BLaER1 treated with 17β-estradiol and CSF1 and Interleukin-3, amounts not matched to agents 10 nM and 100 nM (cell line): ENCODE measurements at regions not wholly inside any gene's neighbourhood (a gene's known extent, or its start where the extent isn't known, plus 50 kb on each side); places are given as distances from the start of the nearest gene placed in this dataset.

Experiments used
- H3K27ac ChIP-seq, 11 experiments: shearing (Covaris generic); formaldehyde crosslinking; 2 replicates each; pipeline ENCODE4 v1.8.1; 2022
- H3K27me3 ChIP-seq, 11 experiments: shearing (Covaris generic); formaldehyde crosslinking; 2 replicates each; pipeline ENCODE4 v1.8.1; 2022
- H3K36me3 ChIP-seq, 11 experiments: shearing (Covaris generic); formaldehyde crosslinking; 2 replicates each; pipeline ENCODE4 v1.8.1; 2022
- H3K4me1 ChIP-seq, 10 experiments: shearing (Covaris generic); formaldehyde crosslinking; 2 replicates each; pipeline ENCODE4 v1.8.1; 2022
- H3K4me2 ChIP-seq, 11 experiments: shearing (Covaris generic); formaldehyde crosslinking; 2 replicates each; pipeline ENCODE4 v1.8.1; 2022
- H3K4me3 ChIP-seq, 10 experiments: shearing (Covaris generic); formaldehyde crosslinking; 2 replicates each; pipeline ENCODE4 v1.8.1; 2022
- H3K9ac ChIP-seq, 11 experiments: shearing (Covaris generic); formaldehyde crosslinking; 2 replicates each; pipeline ENCODE4 v1.8.1; 2022
- H3K9me3 ChIP-seq, 11 experiments: shearing (Covaris generic); formaldehyde crosslinking; replicated peaks in 1 of 11; 2 replicates each; pipeline ENCODE4 v1.8.1; 2022
- H4K20me1 ChIP-seq, 11 experiments: shearing (Covaris generic); formaldehyde crosslinking; 2 replicates each; pipeline ENCODE4 v1.8.1; 2022
- Cebpa-rat ChIP-seq, 11 experiments: shearing (Covaris generic); IDR thresholded peaks; 2 replicates each; pipeline ENCODE4 v1.8.1; 2022

DNA sequence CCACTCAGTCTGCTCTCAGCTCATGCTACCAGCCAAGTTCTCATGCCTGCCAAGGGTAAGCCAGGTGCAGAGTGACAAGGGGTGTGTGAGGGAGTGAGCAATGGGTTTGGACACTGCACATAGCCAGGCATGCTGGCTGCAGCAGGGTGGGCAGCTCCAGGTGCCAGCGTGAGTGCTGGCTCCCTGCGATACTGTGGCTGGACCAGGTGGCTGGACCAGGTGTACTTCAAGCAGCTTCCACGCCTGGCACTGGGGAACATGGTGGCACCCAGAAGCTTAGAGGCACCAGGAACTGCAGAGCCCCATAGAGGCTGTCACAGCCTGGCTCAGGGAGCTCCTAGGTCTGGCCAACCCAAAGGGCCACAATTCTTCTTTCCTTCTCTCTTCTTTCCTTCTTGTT lies 234.9 kb upstream of the GIMD1 start:
- Histone ChIP-seq H3K9ac (no peak overlapping the region), H3K27ac (no peak overlapping the region), H3K4me3 (no peak overlapping the region), H4K20me1 (no peaks in the 10 kb centered on the region), H3K36me3 (no peaks in the 10 kb centered on the region; a peak in 1 of 22 replicates), H3K4me1 (no peaks in the 10 kb centered on the region), H3K4me2 (no peak overlapping the region), H3K27me3 (no peaks in the 10 kb centered on the region), H3K9me3 (peaks cover 0 to 20% (median 14%) of the 10 kb centered on the region in 11 experiments; a peak in 11 of 22 replicates)
- no peak for TF ChIP-seq Cebpa-rat (IDR thresholded peaks at IDR 0.05)

DNA sequence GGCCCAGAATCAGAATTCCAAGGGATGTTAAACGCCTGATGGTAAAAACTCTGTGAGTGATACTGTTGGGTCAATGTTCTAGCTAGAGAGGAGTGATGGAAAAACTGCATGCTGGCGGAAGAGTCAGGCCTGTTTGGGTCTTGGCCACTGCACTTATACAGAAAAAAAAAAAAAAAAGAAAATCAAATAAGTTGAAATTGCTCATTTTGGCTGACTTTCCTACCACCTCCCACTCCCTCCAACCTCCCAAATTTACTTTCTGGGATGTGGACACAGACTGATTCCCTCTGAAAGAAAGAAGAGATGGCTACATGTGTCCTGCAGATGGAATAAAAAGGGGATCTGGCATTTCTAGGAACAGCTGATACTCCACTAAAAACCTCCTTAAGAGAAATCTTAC lies 234.1 kb upstream of the GIMD1 start:
- H3K4me3 ChIP-seq: no peak overlapping the region
- H3K9me3 ChIP-seq: peaks cover 0 to 20% (median 14%) of the 10 kb centered on the region in 11 experiments; a peak in 11 of 22 replicates
- no peak overlapping the region for H3K4me2 ChIP-seq
- H3K27me3 ChIP-seq: no peaks in the 10 kb centered on the region
- TF ChIP-seq Cebpa-rat (IDR thresholded peaks at IDR 0.05): no peak
- H3K36me3 ChIP-seq: no peaks in the 10 kb centered on the region; a peak in 1 of 22 replicates
- H3K27ac ChIP-seq: no peak overlapping the region
- H3K4me1 ChIP-seq: no peaks in the 10 kb centered on the region
- H4K20me1 ChIP-seq: no peaks in the 10 kb centered on the region
- no peak overlapping the region for H3K9ac ChIP-seq

GRCh38 chr4:106601519-106601918 lies 232.9 kb upstream of the GIMD1 start:
- H4K20me1 ChIP-seq: no peaks in the 10 kb centered on the region

DNA sequence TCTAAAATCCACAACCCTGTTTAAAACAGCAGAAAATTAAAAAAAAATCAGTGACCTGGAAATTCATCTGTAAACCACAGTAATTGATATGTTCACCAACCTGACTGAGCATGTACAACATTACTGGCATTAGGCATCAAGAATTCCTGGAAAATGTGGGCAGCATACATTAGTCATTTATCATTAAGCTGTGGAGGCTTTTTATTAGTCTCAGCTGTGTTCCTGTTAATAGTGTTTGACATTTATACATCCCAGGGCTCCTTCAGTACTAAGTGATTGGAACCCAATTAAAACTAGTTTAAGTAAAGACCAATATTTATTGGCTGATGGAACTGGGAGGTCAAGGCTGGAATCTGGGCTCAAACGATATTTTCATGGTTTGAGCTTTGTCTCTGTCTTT lies 227.3 kb upstream of the GIMD1 start:
- Histone ChIP-seq H3K4me3 (no peak overlapping the region), H3K4me2 (no peak overlapping the region), H3K9ac (no peak overlapping the region), H3K4me1 (no peaks in the 10 kb centered on the region), H3K9me3 (no peaks in the 10 kb centered on the region), H3K27ac (no peak overlapping the region), H3K27me3 (no peaks in the 10 kb centered on the region), H4K20me1 (no peaks in the 10 kb centered on the region), H3K36me3 (no peaks in the 10 kb centered on the region)
- TF ChIP-seq Cebpa-rat (IDR thresholded peaks at IDR 0.05): no peak

More at GRCh38 chr4:106601519-106601918, 232.9 kb upstream of the GIMD1 start:
- Histone ChIP-seq H3K4me2 (no peak overlapping the region), H3K9me3 (peaks cover 0 to 20% (median 14%) of the 10 kb centered on the region in 11 experiments; a peak in 11 of 22 replicates), H3K4me3 (no peak overlapping the region), H3K4me1 (no peaks in the 10 kb centered on the region), H3K27ac (no peak overlapping the region), H3K9ac (no peak overlapping the region), H3K27me3 (no peaks in the 10 kb centered on the region), H3K36me3 (no peaks in the 10 kb centered on the region; a peak in 1 of 22 replicates)
- TF ChIP-seq Cebpa-rat (IDR thresholded peaks at IDR 0.05): no peak

DNA sequence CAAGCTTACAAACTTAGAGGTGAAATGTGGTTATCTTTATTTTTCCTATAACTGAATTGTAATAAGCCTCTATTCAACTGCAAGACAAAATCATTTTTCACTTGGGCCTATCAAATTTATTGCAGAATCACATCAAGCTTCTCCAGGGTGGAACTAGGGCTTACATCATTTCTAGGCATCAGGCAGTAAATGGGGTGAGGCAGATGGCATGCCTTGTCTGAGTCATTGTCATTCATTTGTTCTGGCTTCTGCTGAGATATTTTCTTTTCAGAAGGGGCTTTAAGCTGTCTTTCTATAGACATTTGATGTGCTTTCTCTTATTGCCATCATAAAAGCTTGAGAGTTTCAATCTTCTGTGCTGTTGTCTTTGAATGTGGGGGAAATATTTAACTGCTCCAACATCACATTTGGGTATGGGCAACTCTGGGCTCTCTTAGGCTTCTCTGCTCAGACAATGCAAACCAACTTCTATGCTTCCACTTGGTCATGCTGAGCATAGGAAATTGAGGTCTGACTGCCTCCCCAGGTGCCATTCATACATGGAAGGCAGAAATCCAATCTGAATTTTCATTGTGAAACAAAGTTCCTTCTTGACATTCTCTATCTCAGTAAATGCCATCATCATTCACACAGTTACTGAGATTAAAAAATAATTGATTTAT lies 225.8 kb upstream of the GIMD1 start:
- TF ChIP-seq Cebpa-rat (IDR thresholded peaks at IDR 0.05): no peak
- no peak overlapping the region for H3K4me2 ChIP-seq
- no peak overlapping the region for H3K4me3 ChIP-seq
- no peak overlapping the region for H3K9ac ChIP-seq
- no peak overlapping the region for H3K27ac ChIP-seq
- no peaks in the 10 kb centered on the region for H3K9me3 ChIP-seq
- no peaks in the 10 kb centered on the region for H3K4me1 ChIP-seq
- no peaks in the 10 kb centered on the region for H4K20me1 ChIP-seq
- H3K36me3 ChIP-seq: no peaks in the 10 kb centered on the region
- no peaks in the 10 kb centered on the region for H3K27me3 ChIP-seq

GRCh38 chr4:106588891-106589290 lies 220.3 kb upstream of the GIMD1 start:
- no peak for TF ChIP-seq Cebpa-rat (IDR thresholded peaks at IDR 0.05)
- Histone ChIP-seq H3K27ac (no peak overlapping the region), H3K9me3 (no peaks in the 10 kb centered on the region), H3K4me3 (no peak overlapping the region), H4K20me1 (no peaks in the 10 kb centered on the region), H3K27me3 (no peaks in the 10 kb centered on the region), H3K4me2 (no peak overlapping the region), H3K9ac (no peak overlapping the region), H3K4me1 (peaks cover 0 to 8% (median 0%) of the 10 kb centered on the region in 10 experiments; a peak in 3 of 20 replicates), H3K36me3 (no peaks in the 10 kb centered on the region)

- TF ChIP-seq Cebpa-rat (IDR thresholded peaks at IDR 0.05): no peak
- no peak overlapping the region for H3K9ac ChIP-seq
- no peaks in the 10 kb centered on the region for H3K36me3 ChIP-seq
- H4K20me1 ChIP-seq: no peaks in the 10 kb centered on the region
- no peak overlapping the region for H3K27ac ChIP-seq
- no peak overlapping the region for H3K4me3 ChIP-seq
- no peak overlapping the region for H3K4me2 ChIP-seq
- H3K9me3 ChIP-seq: no peaks in the 10 kb centered on the region
- no peaks in the 10 kb centered on the region for H3K27me3 ChIP-seq
- peaks cover 0 to 9% (median 0%) of the 10 kb centered on the region in 10 experiments; a peak in 3 of 20 replicates for H3K4me1 ChIP-seq
Measured at GRCh38 chr4:106587558-106587957, 219.0 kb upstream of the GIMD1 start.

- Histone ChIP-seq H4K20me1 (no peaks in the 10 kb centered on the region), H3K4me3 (no peak overlapping the region), H3K4me1 (peaks cover 0 to 9% (median 0%) of the 10 kb centered on the region in 10 experiments; a peak in 3 of 20 replicates), H3K36me3 (no peaks in the 10 kb centered on the region), H3K4me2 (no peak overlapping the region), H3K9me3 (no peaks in the 10 kb centered on the region), H3K9ac (no peak overlapping the region), H3K27ac (no peak overlapping the region), H3K27me3 (no peaks in the 10 kb centered on the region)
- TF ChIP-seq Cebpa-rat (IDR thresholded peaks at IDR 0.05): no peak
Measured at GRCh38 chr4:106585915-106586349, 217.4 kb upstream of the GIMD1 start.

GRCh38 chr4:106584337-106584989 lies 215.9 kb upstream of the GIMD1 start:
- no peak for TF ChIP-seq Cebpa-rat (IDR thresholded peaks at IDR 0.05)

More at GRCh38 chr4:106584337-106584989, 215.9 kb upstream of the GIMD1 start:
- H3K4me2 ChIP-seq: 0 out of 22 replicates have a peak overlapping the region, but pooled peaks of 1 of the 11 experiments have one; percentile 11
- no peaks in the 10 kb centered on the region for H4K20me1 ChIP-seq
- H3K4me1 ChIP-seq: peaks cover 0 to 9% (median 0%) of the 10 kb centered on the region in 10 experiments; a peak in 3 of 20 replicates
- no peaks in the 10 kb centered on the region for H3K36me3 ChIP-seq
- no peak overlapping the region for H3K9ac ChIP-seq
- no peak overlapping the region for H3K4me3 ChIP-seq
- H3K27ac ChIP-seq: no peak overlapping the region
- H3K27me3 ChIP-seq: no peaks in the 10 kb centered on the region
- H3K9me3 ChIP-seq: no peaks in the 10 kb centered on the region
